Ovary (tissue), 3 donors: ENCODE measurements at regions not wholly inside any gene's neighbourhood (a gene's known extent, or its start where the extent isn't known, plus 50 kb on each side); places are given as distances from the start of the nearest gene placed in this dataset.

ENCODE experiments used
- CTCF ChIP-seq, 3 donors: fragments of 450-650 bp in 2 of 3; fragments of 200-600 bp in 1 of 3; IDR thresholded peaks; one replicate each; pipeline versions ENCODE4 v1.5.1 to v1.8.0; 2016 to 2022; ENCODE audit warnings: antibody characterized with exemption in 3 of 3, mild to moderate bottlenecking in 1 of 3
- EP300 ChIP-seq: sonication (generic); formaldehyde crosslinking; IDR thresholded peaks from one replicate; pipeline ENCODE4 v1.6.1; 2017; ENCODE audit warnings: antibody characterized with exemption
- POLR2A ChIP-seq: fragments of 450-650 bp; IDR thresholded peaks from one replicate; pipeline ENCODE4 v1.6.1; 2017; ENCODE audit warnings: antibody characterized with exemption, mild to moderate bottlenecking, moderate library complexity
- donor health status: DM: no; HTN: no; CAD: no.

GRCh38 chr14:98705871-98706300 is 566.1 kb downstream of the BCL11B start:
- TF ChIP-seq CTCF (IDR thresholded peaks at IDR 0.05) (no peak), EP300 (no peak), POLR2A (no peak)
